Liver (tissue), 8 donors: ENCODE measurements at regions not wholly inside any gene's neighbourhood (a gene's known extent, or its start where the extent isn't known, plus 50 kb on each side); places are given as distances from the start of the nearest gene placed in this dataset.

Experiments used
- DNase-seq: peaks from one replicate; pipeline ENCODE4 v3.0.0-alpha.2; 2017; ENCODE audit warnings: low spot score
- H3K27ac ChIP-seq, 2 donors: one replicate each; pipeline ENCODE4 v1.7.0; 2013; ENCODE audit warnings: inconsistent platforms in 2 of 2, low read length in 2 of 2, control low read depth in 1 of 2, low read depth in 1 of 2, mild to moderate bottlenecking in 1 of 2
- H3K27me3 ChIP-seq, 4 donors: one replicate each; pipeline versions ENCODE4 v1.6.1 to v1.7.0; 2013; ENCODE audit warnings: low read length in 3 of 4, inconsistent platforms in 1 of 4, mild to moderate bottlenecking in 1 of 4, moderate library complexity in 1 of 4; ENCODE audit not compliant: control insufficient read depth in 4 of 4, insufficient read depth in 4 of 4
- H3K36me3 ChIP-seq, 4 donors: one replicate each; pipeline versions ENCODE4 v1.6.1 to v1.7.0; 2013; ENCODE audit warnings: low read length in 3 of 4, mild to moderate bottlenecking in 3 of 4, low read depth in 1 of 4, moderate library complexity in 1 of 4; ENCODE audit not compliant: control insufficient read depth in 4 of 4, insufficient read depth in 3 of 4
- H3K4me1 ChIP-seq, 4 donors: one replicate each; pipeline versions ENCODE4 v1.6.1 to v1.7.0; 2013; ENCODE audit warnings: low read length in 3 of 4, mild to moderate bottlenecking in 3 of 4, moderate library complexity in 1 of 4; ENCODE audit not compliant: control insufficient read depth in 4 of 4, insufficient read depth in 4 of 4
- H3K4me3 ChIP-seq, 3 donors: one replicate each; pipeline versions ENCODE4 v1.6.1 to v1.7.0; 2013; ENCODE audit warnings: low read length in 3 of 3, control low read depth in 1 of 3, low read depth in 1 of 3, mild to moderate bottlenecking in 1 of 3
- H3K9ac ChIP-seq, 2 donors: one replicate each; pipeline ENCODE4 v1.7.0; 2013; ENCODE audit warnings: low read length in 2 of 2, mild to moderate bottlenecking in 2 of 2, moderate library complexity in 2 of 2, control low read depth in 1 of 2, low read depth in 1 of 2
- H3K9me3 ChIP-seq, 4 donors: one replicate each; pipeline versions ENCODE4 v1.6.1 to v1.7.0; 2013; ENCODE audit warnings: low read length in 3 of 4; ENCODE audit not compliant: control insufficient read depth in 4 of 4
- EGR1 ChIP-seq, 2 donors: IDR thresholded peaks; 2 replicates each; pipeline ENCODE4 v1.6.1; 2016 to 2018; ENCODE audit warnings: antibody characterized with exemption in 2 of 2, low read depth in 2 of 2
- FOXA1 ChIP-seq: IDR thresholded peaks from 2 replicates; pipeline ENCODE4 v1.6.1; 2016; ENCODE audit warnings: antibody characterized with exemption
- FOXA2 ChIP-seq: IDR thresholded peaks from 2 replicates; pipeline ENCODE4 v1.6.1; 2016; ENCODE audit warnings: antibody characterized with exemption
- GABPA ChIP-seq, 2 donors: IDR thresholded peaks in 1 of 2; conservative IDR thresholded peaks in 1 of 2; 2 replicates each; pipeline ENCODE4 v1.6.1; 2016; ENCODE audit warnings: antibody characterized with exemption in 2 of 2, mild to moderate bottlenecking in 1 of 2, moderate library complexity in 1 of 2
- HNF4A ChIP-seq, 2 donors: conservative IDR thresholded peaks; 2 replicates each; pipeline ENCODE4 v1.6.1; 2016; ENCODE audit warnings: antibody characterized with exemption in 2 of 2, mild to moderate bottlenecking in 2 of 2
- HNF4G ChIP-seq: IDR thresholded peaks from 2 replicates; pipeline ENCODE4 v1.6.1; 2016; ENCODE audit warnings: antibody characterized with exemption
- JUND ChIP-seq, 2 donors: IDR thresholded peaks; 2 replicates each; pipeline ENCODE4 v1.6.1; 2016; ENCODE audit warnings: antibody characterized with exemption in 2 of 2
- NR2F2 ChIP-seq: IDR thresholded peaks from 2 replicates; pipeline ENCODE4 v1.6.1; 2016; ENCODE audit warnings: antibody characterized with exemption
- RAD21 ChIP-seq, 2 donors: IDR thresholded peaks; 2 replicates each; pipeline ENCODE4 v1.6.1; 2016; ENCODE audit warnings: antibody characterized with exemption in 2 of 2, mild to moderate bottlenecking in 2 of 2
- RXRA ChIP-seq, 2 donors: IDR thresholded peaks; 2 replicates each; pipeline ENCODE4 v1.6.1; 2017 to 2018; ENCODE audit warnings: antibody characterized with exemption in 2 of 2, mild to moderate bottlenecking in 1 of 2
- SP1 ChIP-seq: IDR thresholded peaks from 2 replicates; pipeline ENCODE4 v1.6.1; 2018; ENCODE audit warnings: antibody characterized with exemption, mild to moderate bottlenecking
- TAF1 ChIP-seq: conservative IDR thresholded peaks from 2 replicates; pipeline ENCODE4 v1.6.1; 2016; ENCODE audit warnings: antibody characterized with exemption, mild to moderate bottlenecking
- YY1 ChIP-seq: IDR thresholded peaks from 2 replicates; pipeline ENCODE4 v1.6.1; 2016; ENCODE audit warnings: antibody characterized with exemption, mild to moderate bottlenecking
- whole genome bisulfite sequencing: extraction: QIAGEN DNeasy Blood & Tissue Kit; methylation state at CpG from one replicate; pipeline ENCODE4 v1.1.7; 2013; 5-methylcytosine and 5-hydroxymethylcytosine counted together
- TF ChIP-seq, protein P1 (sequence below): IDR thresholded peaks from 2 replicates; pipeline ENCODE4 v1.6.1; 2016; ENCODE audit warnings: antibody characterized with exemption, mild to moderate bottlenecking
- TF ChIP-seq, protein P2 (sequence below): fragments of 150-350 bp; IDR thresholded peaks from 2 replicates; pipeline ENCODE4 v1.5.1; 2017; ENCODE audit warnings: improper control_type of control experiment, low read depth, low read length; ENCODE audit not compliant: missing input control
- TF ChIP-seq, protein P3 (sequence below): IDR thresholded peaks from 2 replicates; pipeline ENCODE4 v1.6.1; 2016; ENCODE audit warnings: antibody characterized with exemption
- TF ChIP-seq, protein P4 (sequence below): IDR thresholded peaks from 2 replicates; pipeline ENCODE4 v1.6.1; 2016; ENCODE audit warnings: antibody characterized with exemption
- donor health status: healthy.
- donor health status: healthy.
- donor health status: healthy.
- donor health status: healthy.
- donor health status: healthy.

DNA sequence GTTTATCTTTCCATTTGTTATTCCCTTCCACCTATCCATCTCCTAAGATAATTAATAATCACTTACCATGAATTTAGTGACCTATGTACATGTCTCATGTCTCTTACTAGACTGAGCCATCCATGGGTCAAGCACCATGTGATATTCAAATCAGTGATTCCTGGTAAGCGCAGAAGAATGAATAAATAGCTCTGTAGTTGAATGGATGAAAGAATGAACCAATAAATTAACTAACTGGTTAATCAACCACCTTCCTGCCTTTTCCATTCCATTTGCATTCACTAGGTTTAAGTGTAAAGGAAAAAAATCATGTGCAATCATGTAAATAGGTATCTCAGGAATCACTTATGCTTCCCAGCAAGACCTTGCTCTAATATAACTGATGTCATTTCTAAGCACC, 779.5 kb downstream of the NTRK3 start:
- DNase-seq = no peak
- Histone ChIP-seq H3K4me1 (no peaks in the 10 kb centered on the region), H3K4me3 (no peak overlapping the region), H3K9me3 (no peaks in the 10 kb centered on the region), H3K36me3 (no peaks in the 10 kb centered on the region), H3K27me3 (peaks cover 0 to 5% (median 0%) of the 10 kb centered on the region in 4 donors), H3K9ac (no peak overlapping the region), H3K27ac (no peak overlapping the region)
- no peak for TF ChIP-seq HNF4A (conservative IDR thresholded peaks at IDR 0.05)
- TF ChIP-seq SP1 = no peak
- TF ChIP-seq, protein P1, sequence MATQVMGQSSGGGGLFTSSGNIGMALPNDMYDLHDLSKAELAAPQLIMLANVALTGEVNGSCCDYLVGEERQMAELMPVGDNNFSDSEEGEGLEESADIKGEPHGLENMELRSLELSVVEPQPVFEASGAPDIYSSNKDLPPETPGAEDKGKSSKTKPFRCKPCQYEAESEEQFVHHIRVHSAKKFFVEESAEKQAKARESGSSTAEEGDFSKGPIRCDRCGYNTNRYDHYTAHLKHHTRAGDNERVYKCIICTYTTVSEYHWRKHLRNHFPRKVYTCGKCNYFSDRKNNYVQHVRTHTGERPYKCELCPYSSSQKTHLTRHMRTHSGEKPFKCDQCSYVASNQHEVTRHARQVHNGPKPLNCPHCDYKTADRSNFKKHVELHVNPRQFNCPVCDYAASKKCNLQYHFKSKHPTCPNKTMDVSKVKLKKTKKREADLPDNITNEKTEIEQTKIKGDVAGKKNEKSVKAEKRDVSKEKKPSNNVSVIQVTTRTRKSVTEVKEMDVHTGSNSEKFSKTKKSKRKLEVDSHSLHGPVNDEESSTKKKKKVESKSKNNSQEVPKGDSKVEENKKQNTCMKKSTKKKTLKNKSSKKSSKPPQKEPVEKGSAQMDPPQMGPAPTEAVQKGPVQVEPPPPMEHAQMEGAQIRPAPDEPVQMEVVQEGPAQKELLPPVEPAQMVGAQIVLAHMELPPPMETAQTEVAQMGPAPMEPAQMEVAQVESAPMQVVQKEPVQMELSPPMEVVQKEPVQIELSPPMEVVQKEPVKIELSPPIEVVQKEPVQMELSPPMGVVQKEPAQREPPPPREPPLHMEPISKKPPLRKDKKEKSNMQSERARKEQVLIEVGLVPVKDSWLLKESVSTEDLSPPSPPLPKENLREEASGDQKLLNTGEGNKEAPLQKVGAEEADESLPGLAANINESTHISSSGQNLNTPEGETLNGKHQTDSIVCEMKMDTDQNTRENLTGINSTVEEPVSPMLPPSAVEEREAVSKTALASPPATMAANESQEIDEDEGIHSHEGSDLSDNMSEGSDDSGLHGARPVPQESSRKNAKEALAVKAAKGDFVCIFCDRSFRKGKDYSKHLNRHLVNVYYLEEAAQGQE = no peak
- TF ChIP-seq RAD21 (IDR thresholded peaks at IDR 0.05) = no peak
- no peak for TF ChIP-seq NR2F2
- no peak for TF ChIP-seq FOXA1
- TF ChIP-seq RXRA (IDR thresholded peaks at IDR 0.05) = no peak
- TF ChIP-seq, protein P2, sequence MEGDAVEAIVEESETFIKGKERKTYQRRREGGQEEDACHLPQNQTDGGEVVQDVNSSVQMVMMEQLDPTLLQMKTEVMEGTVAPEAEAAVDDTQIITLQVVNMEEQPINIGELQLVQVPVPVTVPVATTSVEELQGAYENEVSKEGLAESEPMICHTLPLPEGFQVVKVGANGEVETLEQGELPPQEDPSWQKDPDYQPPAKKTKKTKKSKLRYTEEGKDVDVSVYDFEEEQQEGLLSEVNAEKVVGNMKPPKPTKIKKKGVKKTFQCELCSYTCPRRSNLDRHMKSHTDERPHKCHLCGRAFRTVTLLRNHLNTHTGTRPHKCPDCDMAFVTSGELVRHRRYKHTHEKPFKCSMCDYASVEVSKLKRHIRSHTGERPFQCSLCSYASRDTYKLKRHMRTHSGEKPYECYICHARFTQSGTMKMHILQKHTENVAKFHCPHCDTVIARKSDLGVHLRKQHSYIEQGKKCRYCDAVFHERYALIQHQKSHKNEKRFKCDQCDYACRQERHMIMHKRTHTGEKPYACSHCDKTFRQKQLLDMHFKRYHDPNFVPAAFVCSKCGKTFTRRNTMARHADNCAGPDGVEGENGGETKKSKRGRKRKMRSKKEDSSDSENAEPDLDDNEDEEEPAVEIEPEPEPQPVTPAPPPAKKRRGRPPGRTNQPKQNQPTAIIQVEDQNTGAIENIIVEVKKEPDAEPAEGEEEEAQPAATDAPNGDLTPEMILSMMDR = no peak
- no peak for TF ChIP-seq JUND (IDR thresholded peaks at IDR 0.05)
- TF ChIP-seq, protein P3, sequence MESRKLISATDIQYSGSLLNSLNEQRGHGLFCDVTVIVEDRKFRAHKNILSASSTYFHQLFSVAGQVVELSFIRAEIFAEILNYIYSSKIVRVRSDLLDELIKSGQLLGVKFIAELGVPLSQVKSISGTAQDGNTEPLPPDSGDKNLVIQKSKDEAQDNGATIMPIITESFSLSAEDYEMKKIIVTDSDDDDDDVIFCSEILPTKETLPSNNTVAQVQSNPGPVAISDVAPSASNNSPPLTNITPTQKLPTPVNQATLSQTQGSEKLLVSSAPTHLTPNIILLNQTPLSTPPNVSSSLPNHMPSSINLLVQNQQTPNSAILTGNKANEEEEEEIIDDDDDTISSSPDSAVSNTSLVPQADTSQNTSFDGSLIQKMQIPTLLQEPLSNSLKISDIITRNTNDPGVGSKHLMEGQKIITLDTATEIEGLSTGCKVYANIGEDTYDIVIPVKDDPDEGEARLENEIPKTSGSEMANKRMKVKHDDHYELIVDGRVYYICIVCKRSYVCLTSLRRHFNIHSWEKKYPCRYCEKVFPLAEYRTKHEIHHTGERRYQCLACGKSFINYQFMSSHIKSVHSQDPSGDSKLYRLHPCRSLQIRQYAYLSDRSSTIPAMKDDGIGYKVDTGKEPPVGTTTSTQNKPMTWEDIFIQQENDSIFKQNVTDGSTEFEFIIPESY = no peak
- no peak for TF ChIP-seq TAF1
- TF ChIP-seq, protein P4, sequence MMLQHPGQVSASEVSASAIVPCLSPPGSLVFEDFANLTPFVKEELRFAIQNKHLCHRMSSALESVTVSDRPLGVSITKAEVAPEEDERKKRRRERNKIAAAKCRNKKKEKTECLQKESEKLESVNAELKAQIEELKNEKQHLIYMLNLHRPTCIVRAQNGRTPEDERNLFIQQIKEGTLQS = no peak
- no peak for TF ChIP-seq GABPA (IDR thresholded peaks at IDR 0.05 in 1 of 2, conservative IDR thresholded peaks at IDR 0.05 in 1 of 2)
- no peak for TF ChIP-seq HNF4G
- 92% methylated on average over 1 of the region's 1 CpG for WGBS

DNA sequence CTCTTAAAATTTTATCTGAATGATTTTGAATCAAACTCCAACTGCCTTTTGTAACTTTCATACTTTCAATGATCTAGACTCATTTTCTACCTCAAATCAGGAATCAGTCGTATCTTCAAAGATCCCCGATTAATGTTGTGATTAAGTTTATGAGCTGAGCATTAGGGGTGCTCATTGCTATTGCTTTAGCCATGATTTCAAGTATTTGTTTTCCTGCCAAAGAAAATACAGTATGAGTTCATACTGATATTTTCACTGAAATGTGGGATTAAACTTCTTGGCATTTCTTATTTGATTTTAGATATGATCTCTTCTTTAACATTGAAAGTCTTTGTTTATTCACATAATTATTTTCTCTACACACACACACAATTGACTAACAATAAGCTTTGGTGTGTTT, 785.6 kb downstream of the NTRK3 start:
- 45% methylated on average over 2 of the region's 2 CpGs for WGBS
- TF ChIP-seq SP1 (no peak), FOXA2 (no peak), JUND (IDR thresholded peaks at IDR 0.05) (no peak), YY1 (no peak), GABPA (IDR thresholded peaks at IDR 0.05 in 1 of 2, conservative IDR thresholded peaks at IDR 0.05 in 1 of 2) (no peak), RAD21 (IDR thresholded peaks at IDR 0.05) (no peak), HNF4A (conservative IDR thresholded peaks at IDR 0.05) (no peak), HNF4G (no peak), TAF1 (no peak), NR2F2 (no peak), EGR1 (IDR thresholded peaks at IDR 0.05; ENCODE audit: low read depth in 2 of 2) (no peak), FOXA1 (no peak)
- TF ChIP-seq, protein P4 = no peak
- TF ChIP-seq, protein P3 = no peak
- TF ChIP-seq, protein P1 = no peak
- no peak overlapping the region for H3K9ac ChIP-seq
- no peak for DNase-seq
- no peaks in the 10 kb centered on the region for H3K4me1 ChIP-seq
- no peak overlapping the region for H3K27ac ChIP-seq
- H3K36me3 ChIP-seq = no peaks in the 10 kb centered on the region
- no peak overlapping the region for H3K4me3 ChIP-seq
- no peaks in the 10 kb centered on the region for H3K27me3 ChIP-seq
- no peaks in the 10 kb centered on the region for H3K9me3 ChIP-seq
